ENCODE measurements at regions not wholly inside any gene's neighbourhood (a gene's known extent, or its start where the extent isn't known, plus 50 kb on each side); places are given as distances from the start of the nearest gene placed in this dataset.

- H3K4me2 ChIP-seq (ENCODE audit: insufficient read depth, insufficient read length, low read length), result no peak overlapping the region
- Mint-ChIP-seq H3K9me3 (no peaks in the 10 kb centered on the region), H3K27me3 (ENCODE audit: low read depth) (no peaks in the 10 kb centered on the region), H3K27ac (no peak overlapping the region), H3K4me1 (peaks cover 13 to 18% of the 10 kb centered on the region in 2 experiments), H3K4me3 (no peak overlapping the region), H3K36me3 (ENCODE audit: insufficient read depth in 1 of 3, low read depth in 3 of 3) (no peaks in the 10 kb centered on the region)
- no peak overlapping the region for H2BK12ac ChIP-seq (ENCODE audit: insufficient read length, low read depth, low read length)
- TF ChIP-seq CTCF (conservative IDR thresholded peaks at IDR 0.05), result no peak
- H4K5ac ChIP-seq (ENCODE audit: insufficient read length, low read depth, low read length), result no peak overlapping the region
- no peaks in the 10 kb centered on the region for H3K23me2 ChIP-seq (ENCODE audit: insufficient read length, low read depth, low read length, poor library complexity, severe bottlenecking)
- H2BK5ac ChIP-seq (ENCODE audit: insufficient read length, low read length), result no peak overlapping the region
- H2BK120ac ChIP-seq (ENCODE audit: low read depth, low read length, poor library complexity, severe bottlenecking), result no peak overlapping the region
- no peaks in the 10 kb centered on the region for H3K27me3 ChIP-seq (ENCODE audit: insufficient read depth, low read length)
- no peaks in the 10 kb centered on the region for H4K20me1 ChIP-seq (ENCODE audit: control insufficient read depth, insufficient read depth, insufficient read length)
- H3T11ph ChIP-seq (ENCODE audit: low read length), result no peak overlapping the region
- no peak overlapping the region for H2BK15ac ChIP-seq (ENCODE audit: low read depth, low read length)
- H3K4ac ChIP-seq (ENCODE audit: low read depth, low read length), result no peak overlapping the region
- H3K18ac ChIP-seq (ENCODE audit: insufficient read length, low read depth, low read length), result no peak overlapping the region
- H2AK5ac ChIP-seq (ENCODE audit: insufficient read length, low read length), result no peak overlapping the region
- no peak overlapping the region for H3K27ac ChIP-seq (ENCODE audit: insufficient read length, low read depth, low read length)
- no peaks in the 10 kb centered on the region for H3K9me3 ChIP-seq (ENCODE audit: control insufficient read depth, low read depth, low read length)
- H3K9ac ChIP-seq (ENCODE audit: extremely low read depth, insufficient read length, low read length), result no peak overlapping the region
- H3K14ac ChIP-seq (ENCODE audit: insufficient read depth, low read length), result no peak overlapping the region
- no peak for DNase-seq
- no peaks in the 10 kb centered on the region for H3K79me1 ChIP-seq (ENCODE audit: insufficient read depth, low read depth, low read length, poor library complexity, severe bottlenecking)
- H3K4me1 ChIP-seq (ENCODE audit: insufficient read depth, low read length), result peaks cover 5% of the 10 kb centered on the region
- no CpG with 5 or more reads among the region's 5 CpGs for WGBS (ENCODE audit: extremely low coverage, insufficient read length, low lambda C conversion rate)
- no peak overlapping the region for H2AFZ ChIP-seq (ENCODE audit: low read length)
- H3K79me2 ChIP-seq (ENCODE audit: insufficient read depth, low read length), result no peaks in the 10 kb centered on the region
- H4K91ac ChIP-seq (ENCODE audit: insufficient read length, low read depth, low read length), result no peak overlapping the region
- H2BK20ac ChIP-seq (ENCODE audit: low read depth, low read length, poor library complexity, severe bottlenecking), result no peak overlapping the region
- H3K56ac ChIP-seq (ENCODE audit: insufficient read length, low read depth, low read length), result no peak overlapping the region
- H4K8ac ChIP-seq (replicated peaks; ENCODE audit: insufficient read length, low read depth, low read length), result no peak overlapping the region
- no peak overlapping the region for H3K23ac ChIP-seq (ENCODE audit: insufficient read length, low read depth, low read length)
Measured at GRCh38 chr3:152623286-152623911, 211.5 kb upstream of the P2RY1 start.

Data from H9 (cell line).